IMR-90 (cell line): ENCODE measurements at regions not wholly inside any gene's neighbourhood (a gene's known extent, or its start where the extent isn't known, plus 50 kb on each side); places are given as distances from the start of the nearest gene placed in this dataset.

ENCODE experiments used
- ATAC-seq: fragments of 200-7000 bp; cut with Tn5 transposase; 2 replicates; pipeline ENCODE4 v1.9.1; 2020; ENCODE audit warnings: low read depth, mild to moderate bottlenecking, moderate library complexity
- BruUV-seq: library from RNA; stranded (reverse); fragments of 400-500 nt; replicated peaks from 2 replicates; lab custom pipeline; 2021; lab: Mats Ljungman, UMichigan
- CTCF ChIA-PET: fragments of 300-600 bp; formaldehyde crosslinking; extraction: SDS; loops from one replicate; lab custom pipeline; 2021; ENCODE audit warnings: antibody characterized with exemption; lab: Yijun Ruan, JAX
- POLR2A ChIA-PET: fragments of 300-600 bp; sonication (Branson Sonifier 250); formaldehyde crosslinking; loops from one replicate; lab custom pipeline; 2022; ENCODE audit warnings: antibody characterized with exemption; ENCODE audit not compliant: unreplicated experiment; lab: Charles Lee
- DNase-seq: peaks from one replicate; pipeline ENCODE4 v3.0.0; 2013
- H2AFZ ChIP-seq: replicated peaks from 2 replicates; pipeline ENCODE3; 2013; ENCODE audit warnings: low read length, mild to moderate bottlenecking; ENCODE audit not compliant: poor library complexity
- H2AK5ac ChIP-seq: 2 replicates; pipeline ENCODE4 v1.6.1; 2013; ENCODE audit warnings: low read depth, low read length, inconsistent platforms
- H2AK9ac ChIP-seq: replicated peaks from 2 replicates; pipeline ENCODE3; 2013; ENCODE audit warnings: mild to moderate bottlenecking, low read depth, low read length, moderate library complexity; ENCODE audit not compliant: poor library complexity
- H2BK120ac ChIP-seq: 2 replicates; pipeline ENCODE4 v1.6.1; 2013; ENCODE audit warnings: low read depth, low read length, inconsistent platforms
- H2BK15ac ChIP-seq: 3 replicates; pipeline ENCODE4 v1.6.1; 2013; ENCODE audit warnings: low read depth, low read length, inconsistent platforms
- H2BK20ac ChIP-seq: 2 replicates; pipeline ENCODE4 v1.6.1; 2013; ENCODE audit warnings: low read depth, mild to moderate bottlenecking, inconsistent platforms, low read length, moderate library complexity
- H2BK5ac ChIP-seq: 2 replicates; pipeline ENCODE4 v1.6.1; 2013; ENCODE audit warnings: mild to moderate bottlenecking, low read depth, low read length, inconsistent platforms; ENCODE audit not compliant: poor library complexity, severe bottlenecking
- H3K14ac ChIP-seq: replicated peaks from 2 replicates; pipeline ENCODE4 v1.6.1; 2013; ENCODE audit warnings: low read depth, low read length, inconsistent platforms
- H3K18ac ChIP-seq: 2 replicates; pipeline ENCODE4 v1.6.1; 2013; ENCODE audit warnings: low read depth, low read length, control low read depth
- H3K23ac ChIP-seq: 2 replicates; pipeline ENCODE4 v1.6.1; 2013; ENCODE audit warnings: low read depth, low read length, inconsistent platforms
- H3K27ac ChIP-seq: 2 replicates; pipeline ENCODE4 v1.5.1; 2013; ENCODE audit warnings: mild to moderate bottlenecking, control low read depth, low read length; ENCODE audit not compliant: insufficient read depth
- H3K27me3 ChIP-seq: 2 replicates; pipeline ENCODE4 v1.6.1; 2013; ENCODE audit warnings: low read length; ENCODE audit not compliant: control insufficient read depth, insufficient read depth
- H3K36me3 ChIP-seq: 2 replicates; pipeline ENCODE4 v1.6.1; 2013; ENCODE audit warnings: low read length, mixed read lengths; ENCODE audit not compliant: control insufficient read depth, insufficient read depth
- H3K4ac ChIP-seq: 2 replicates; pipeline ENCODE4 v1.6.1; 2013; ENCODE audit warnings: low read depth, low read length, inconsistent platforms
- H3K4me1 ChIP-seq: 2 replicates; pipeline ENCODE4 v1.6.1; 2013; ENCODE audit warnings: low read length, mixed read lengths; ENCODE audit not compliant: control insufficient read depth, insufficient read depth
- H3K4me2 ChIP-seq: 2 replicates; pipeline ENCODE4 v1.6.1; 2013; ENCODE audit warnings: low read depth, mild to moderate bottlenecking, control low read depth, low read length, moderate library complexity
- H3K4me3 ChIP-seq: 2 replicates; pipeline ENCODE4 v1.5.1; 2013; ENCODE audit warnings: low read depth, mild to moderate bottlenecking, control low read depth, low read length, moderate library complexity; ENCODE audit not compliant: insufficient read depth
- H3K56ac ChIP-seq: 2 replicates; pipeline ENCODE4 v1.6.1; 2013; ENCODE audit warnings: low read length, inconsistent platforms; ENCODE audit not compliant: insufficient read depth; ENCODE audit errors: extremely low read depth
- H3K79me1 ChIP-seq, 2 experiments: 2 replicates each; pipeline ENCODE4 v1.6.1; 2013; ENCODE audit warnings: low read length in 2 of 2, inconsistent platforms in 1 of 2, low read depth in 1 of 2
- H3K9ac ChIP-seq: 2 replicates; pipeline ENCODE4 v1.6.1; 2013; ENCODE audit warnings: low read depth, low read length, control low read depth
- H3K9me1 ChIP-seq: 2 replicates; pipeline ENCODE4 v1.6.1; 2013; ENCODE audit warnings: low read length, inconsistent platforms; ENCODE audit not compliant: insufficient read depth
- H3K9me3 ChIP-seq: 2 replicates; pipeline ENCODE4 v1.6.1; 2013; ENCODE audit warnings: low read length; ENCODE audit not compliant: control insufficient read depth, insufficient read depth
- H4K20me1 ChIP-seq: 2 replicates; pipeline ENCODE4 v1.6.1; 2013; ENCODE audit warnings: low read length, inconsistent platforms; ENCODE audit not compliant: insufficient read depth
- H4K5ac ChIP-seq: 2 replicates; pipeline ENCODE4 v1.6.1; 2013; ENCODE audit warnings: mild to moderate bottlenecking, low read depth, low read length, control low read depth
- H4K8ac ChIP-seq, 2 experiments: 2 replicates each; pipeline ENCODE4 v1.6.1; 2013; ENCODE audit warnings: low read depth in 2 of 2, low read length in 2 of 2, control low read depth in 1 of 2, inconsistent platforms in 1 of 2
- H4K91ac ChIP-seq: 2 replicates; pipeline ENCODE4 v1.6.1; 2013; ENCODE audit warnings: low read depth, low read length, inconsistent platforms; ENCODE audit not compliant: insufficient read depth
- CHD1 ChIP-seq: IDR thresholded peaks from 2 replicates; pipeline ENCODE4 v1.6.1; 2012; ENCODE audit warnings: low read depth, low read length, improper control_type of control experiment
- MAFK ChIP-seq: IDR thresholded peaks from 2 replicates; pipeline ENCODE4 v1.6.1; 2012; ENCODE audit warnings: low read depth, low read length, improper control_type of control experiment
- RAD21 ChIP-seq: IDR thresholded peaks from 2 replicates; pipeline ENCODE4 v1.6.1; 2012; ENCODE audit warnings: low read length, improper control_type of control experiment
- SMC3 ChIP-seq: fragments of 150-350 bp; IDR thresholded peaks from 2 replicates; pipeline ENCODE4 v1.6.1; 2016; ENCODE audit warnings: low read depth, mild to moderate bottlenecking, antibody characterized with exemption, low read length, moderate library complexity
- WGBS, 2 experiments: methylation state at CpG; one replicate each; pipeline versions ENCODE4 v1.1.5 to v1.1.7; 2013; ENCODE audit warnings: missing lambda C conversion rate in 2 of 2; ENCODE audit not compliant: insufficient read length in 1 of 2; ENCODE audit errors: extremely low coverage in 2 of 2; 5-methylcytosine and 5-hydroxymethylcytosine counted together
- dilution Hi-C: fragments of 300-500 bp; cut with HindIII; formaldehyde crosslinking; loops from one replicate; pipeline ENCODE4 v1.14.3; 2018; ENCODE audit warnings: low sequenced_read_pairs; ENCODE audit not compliant: unreplicated experiment
- in situ Hi-C: fragments of 300-500 bp; cut with MboI; formaldehyde crosslinking; loops from 3 replicates; pipeline ENCODE4 v1.14.3; 2019; ENCODE audit warnings: low sequenced_read_pairs, inconsistent platforms, mixed read lengths
- intact Hi-C: fragments of 100-400 bp; cut with micrococcal nuclease; formaldehyde crosslinking; loops from 2 replicates; pipeline ENCODE4 v1.10.0; 2022

GRCh38 chr13:68185444-68186141, 955.5 kb upstream of the PCDH9 start:
- H4K8ac ChIP-seq: no peak overlapping the region
- DNase-seq (no peak), ATAC-seq (no peak)
- H3K4me1 ChIP-seq: no peaks in the 10 kb centered on the region
- H4K20me1 ChIP-seq: no peaks in the 10 kb centered on the region
- H3K56ac ChIP-seq: no peak overlapping the region
- H3K4me2 ChIP-seq: no peak overlapping the region
- H2BK5ac ChIP-seq: no peak overlapping the region
- no peak overlapping the region for H4K91ac ChIP-seq
- H3K79me1 ChIP-seq: no peaks in the 10 kb centered on the region
- ChIA-PET POLR2A (no interaction called here), CTCF (no interaction called here)
- dilution Hi-C loops (no loop called here), intact Hi-C loops (loop anchor here (1.0 kb wide), 1 partner anchor 59 kb away; no protein-coding TSS in a partner anchor), in situ Hi-C loops (no loop called here)
- H2BK120ac ChIP-seq: no peak overlapping the region
- TF ChIP-seq RAD21 (no peak), SMC3 (no peak), MAFK (no peak), CHD1 (no peak)
- H2BK15ac ChIP-seq: no peak overlapping the region
- no peak overlapping the region for H3K18ac ChIP-seq
- no peak overlapping the region for H2AK9ac ChIP-seq
- BruUV-seq: no TSS peak
- no peak overlapping the region for H3K23ac ChIP-seq
- no peak overlapping the region for H2BK20ac ChIP-seq
- H3K4ac ChIP-seq: no peak overlapping the region
- no peak overlapping the region for H3K9ac ChIP-seq
- no peak overlapping the region for H4K5ac ChIP-seq
- no peak overlapping the region for H2AK5ac ChIP-seq
- H3K27me3 ChIP-seq: no peaks in the 10 kb centered on the region
- H3K27ac ChIP-seq: no peak overlapping the region
- no peak overlapping the region for H3K14ac ChIP-seq
- no peaks in the 10 kb centered on the region for H3K36me3 ChIP-seq
- no CpG with 5 or more reads among the region's 3 CpGs for WGBS, 2 experiments
- no peak overlapping the region for H2AFZ ChIP-seq
- no peak overlapping the region for H3K4me3 ChIP-seq
- no peaks in the 10 kb centered on the region for H3K9me1 ChIP-seq
- no peaks in the 10 kb centered on the region for H3K9me3 ChIP-seq
